8988T (cell line): ENCODE measurements at regions not wholly inside any gene's neighbourhood (a gene's known extent, or its start where the extent isn't known, plus 50 kb on each side); places are given as distances from the start of the nearest gene placed in this dataset.

Source experiments
- DNase-seq: peaks from one replicate; pipeline ENCODE4 v3.0.0; 2011

GRCh38 chr15:94924971-94925598 is 693.7 kb downstream of the MCTP2 start:
- DNase-seq: no peak

GRCh38 chr15:94925680-94926079 is 694.3 kb downstream of the MCTP2 start:
- DNase-seq: no peak

- DNase-seq: no peak
Observed at GRCh38 chr15:94927003-94927402, 695.6 kb downstream of the MCTP2 start.

- DNase-seq: no peak
Observed at GRCh38 chr15:94929282-94929681, 697.9 kb downstream of the MCTP2 start.

GRCh38 chr15:94930441-94930840 is 699.1 kb downstream of the MCTP2 start:
- no peak for DNase-seq

- no peak for DNase-seq
Observed at GRCh38 chr15:94930960-94931359, 699.6 kb downstream of the MCTP2 start.

GRCh38 chr15:94934440-94934839 is 703.1 kb downstream of the MCTP2 start:
- no peak for DNase-seq

- no peak for DNase-seq
Observed at GRCh38 chr15:94937242-94937641, 705.9 kb downstream of the MCTP2 start.

GRCh38 chr15:94943888-94944287 is 712.5 kb downstream of the MCTP2 start:
- no peak for DNase-seq

- DNase-seq: no peak
Observed at GRCh38 chr15:94951538-94951937, 720.2 kb downstream of the MCTP2 start.

GRCh38 chr15:94963953-94964352 is 732.6 kb downstream of the MCTP2 start:
- no peak for DNase-seq

- DNase-seq: no peak
Observed at GRCh38 chr15:94965593-94965992, 734.2 kb downstream of the MCTP2 start.

GRCh38 chr15:94968133-94968532 is 736.8 kb downstream of the MCTP2 start:
- no peak for DNase-seq

GRCh38 chr15:94970096-94970495 is 738.7 kb downstream of the MCTP2 start:
- no peak for DNase-seq

GRCh38 chr15:94970802-94971201 is 739.4 kb downstream of the MCTP2 start:
- DNase-seq: no peak

GRCh38 chr15:94972314-94972713 is 741.0 kb downstream of the MCTP2 start:
- DNase-seq: no peak

GRCh38 chr15:94987085-94987484 is 755.7 kb downstream of the MCTP2 start:
- no peak for DNase-seq

- no peak for DNase-seq
Observed at GRCh38 chr15:94991718-94992117, 760.4 kb downstream of the MCTP2 start.

GRCh38 chr15:95009635-95010034 is 778.3 kb downstream of the MCTP2 start:
- DNase-seq: no peak

GRCh38 chr15:95013381-95013780 is 782.0 kb downstream of the MCTP2 start:
- no peak for DNase-seq

- no peak for DNase-seq
Observed at GRCh38 chr15:95016511-95017229, 785.3 kb downstream of the MCTP2 start.

GRCh38 chr15:95017666-95018328 is 786.4 kb downstream of the MCTP2 start:
- DNase-seq: no peak

GRCh38 chr15:95018888-95019545 is 787.7 kb downstream of the MCTP2 start:
- DNase-seq: no peak

GRCh38 chr15:95019907-95020306 is 788.5 kb downstream of the MCTP2 start:
- DNase-seq: no peak
